Heart left ventricle (tissue), 16 donors: ENCODE measurements at regions not wholly inside any gene's neighbourhood (a gene's known extent, or its start where the extent isn't known, plus 50 kb on each side); places are given as distances from the start of the nearest gene placed in this dataset.

Experiments used
- ATAC-seq, 4 donors: fragments of 200-7000 bp; cut with Tn5 transposase; one replicate each; pipeline ENCODE4 v1.9.1; 2020 to 2022; ENCODE audit warnings: moderate library complexity in 4 of 4, mild to moderate bottlenecking in 3 of 4, moderate number of reproducible peaks in 1 of 4
- DNase-seq, 5 donors: peaks; one replicate each; pipeline ENCODE4 v3.0.0-alpha.2; 2020
- H3K27ac ChIP-seq, 12 donors: fragments of 200-600 bp; sonication (generic) in 4 of 12; one replicate each; pipeline versions ENCODE4 v1.5.0 to v1.8.0; 2016 to 2022; ENCODE audit warnings: mild to moderate bottlenecking in 2 of 12
- H3K27me3 ChIP-seq, 9 donors: fragments of 200-600 bp; sonication (generic) in 2 of 9; one replicate each; pipeline versions ENCODE4 v1.5.1 to v1.8.0; 2016 to 2022; ENCODE audit warnings: mild to moderate bottlenecking in 3 of 9
- H3K36me3 ChIP-seq, 9 donors: fragments of 200-600 bp; sonication (generic) in 2 of 9; one replicate each; pipeline versions ENCODE4 v1.5.0 to v1.8.0; 2018 to 2022; ENCODE audit warnings: mild to moderate bottlenecking in 2 of 9
- H3K4me1 ChIP-seq, 12 donors: fragments of 200-600 bp; sonication (generic) in 4 of 12; one replicate each; pipeline versions ENCODE4 v1.5.0 to v1.8.0; 2016 to 2022; ENCODE audit warnings: mild to moderate bottlenecking in 3 of 12
- H3K4me3 ChIP-seq, 12 donors: fragments of 200-600 bp; sonication (generic) in 4 of 12; one replicate each; pipeline versions ENCODE4 v1.5.0 to v1.8.0; 2017 to 2022; ENCODE audit warnings: mild to moderate bottlenecking in 9 of 12, moderate library complexity in 4 of 12
- H3K9me3 ChIP-seq, 12 donors: fragments of 200-600 bp; sonication (generic) in 4 of 12; one replicate each; pipeline versions ENCODE4 v1.5.0 to v1.8.0; 2016 to 2022; ENCODE audit warnings: mild to moderate bottlenecking in 1 of 12
- POLR2A ChIP-seq, 2 donors: fragments of 450-650 bp; IDR thresholded peaks; one replicate each; pipeline ENCODE4 v1.6.1; 2017; ENCODE audit warnings: antibody characterized with exemption in 2 of 2, mild to moderate bottlenecking in 2 of 2, moderate library complexity in 2 of 2
- WGBS, 4 donors: extraction: QIAGEN DNeasy Blood & Tissue Kit in 2 of 4; methylation state at CpG; one replicate each; pipeline versions ENCODE4 v1.1.5 to v1.1.7; 2013 to 2018; 5-methylcytosine and 5-hydroxymethylcytosine counted together
- intact Hi-C, 10 donors: fragments of 100-400 bp; cut with DNase I; formaldehyde crosslinking; loops; one replicate each; pipeline versions ENCODE4 v1.11.1 to v1.14.2; 2022
- TF ChIP-seq, protein P1 (sequence below), 12 donors: fragments of 200-600 bp; sonication (generic) in 4 of 12; IDR thresholded peaks; one replicate each; pipeline versions ENCODE4 v1.5.0 to v1.8.0; 2018 to 2022; ENCODE audit warnings: antibody characterized with exemption in 12 of 12, mild to moderate bottlenecking in 5 of 12
- donor health status: ischemic (EF 13 %, LVEDD 7.1; RV severe dilation, severe dysfunction).
- donor health status: healthy with polysubstance abuse.
- donor health status: DM: no; HTN: yes; CAD: no.
- donor health status: DM: no; HTN: no; CAD: no.
- donor health status: ischemic (EF 25% LVEDD 6.9; RV normal size, moderate dysfunction).
- donor health status: ischemic (EF 25% LVEDD 5.7; RV mildly dilated, moderate dysfunction).
- donor health status: healthy.
- donor health status: DM: yes; HTN: yes; CAD: no.
- donor health status: ischemic (EF 35%, LVEDD 5.7; RV mildly dilated, moderate dysfunction).
- donor health status: nonischemic (EF 11% LVEDD 7.7; RV severe dilation, severe dysfunction).
- donor health status: DM: yes; HTN: yes; CAD: no.
- donor health status: PGD.
- donor health status: ischemic (EF 29% LVEDD 5.4; RV normal size, mild dysfunction).
- donor health status: nonischemic (EF 23%, LVEDD 6.1; RV moderate dilation, normal function).

DNA sequence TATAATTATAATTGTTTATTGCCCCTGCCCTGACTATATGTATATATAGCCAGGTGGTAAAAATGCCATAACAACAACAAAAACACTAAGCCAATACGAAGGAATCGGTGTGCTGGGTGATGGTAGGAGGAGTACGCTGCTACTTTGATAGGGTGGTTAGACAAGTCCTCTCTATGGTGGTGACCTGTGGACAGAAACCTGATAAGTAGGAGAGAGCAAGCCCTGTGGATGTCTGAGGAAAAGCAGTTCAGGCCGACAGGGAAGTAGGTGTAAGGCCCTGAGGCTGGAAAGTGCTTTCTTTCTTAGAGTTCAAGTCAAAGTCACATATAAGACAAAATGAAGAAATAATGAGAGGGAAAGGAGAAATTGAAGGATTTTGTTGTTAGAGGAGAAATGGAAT lies 823.8 kb upstream of the CELF2 start:
- DNase-seq: no peak
- H3K4me1 ChIP-seq: no peaks in the 10 kb centered on the region
- intact Hi-C loops: no loop called here
- ATAC-seq: no peak
- H3K9me3 ChIP-seq: no peaks in the 10 kb centered on the region
- H3K27me3 ChIP-seq: no peaks in the 10 kb centered on the region
- 82 to 89% (median 85%) methylated on average over 4 of the region's 4 CpGs for WGBS, 4 donors
- TF ChIP-seq POLR2A (IDR thresholded peaks at IDR 0.05): no peak
- TF ChIP-seq, protein P1, sequence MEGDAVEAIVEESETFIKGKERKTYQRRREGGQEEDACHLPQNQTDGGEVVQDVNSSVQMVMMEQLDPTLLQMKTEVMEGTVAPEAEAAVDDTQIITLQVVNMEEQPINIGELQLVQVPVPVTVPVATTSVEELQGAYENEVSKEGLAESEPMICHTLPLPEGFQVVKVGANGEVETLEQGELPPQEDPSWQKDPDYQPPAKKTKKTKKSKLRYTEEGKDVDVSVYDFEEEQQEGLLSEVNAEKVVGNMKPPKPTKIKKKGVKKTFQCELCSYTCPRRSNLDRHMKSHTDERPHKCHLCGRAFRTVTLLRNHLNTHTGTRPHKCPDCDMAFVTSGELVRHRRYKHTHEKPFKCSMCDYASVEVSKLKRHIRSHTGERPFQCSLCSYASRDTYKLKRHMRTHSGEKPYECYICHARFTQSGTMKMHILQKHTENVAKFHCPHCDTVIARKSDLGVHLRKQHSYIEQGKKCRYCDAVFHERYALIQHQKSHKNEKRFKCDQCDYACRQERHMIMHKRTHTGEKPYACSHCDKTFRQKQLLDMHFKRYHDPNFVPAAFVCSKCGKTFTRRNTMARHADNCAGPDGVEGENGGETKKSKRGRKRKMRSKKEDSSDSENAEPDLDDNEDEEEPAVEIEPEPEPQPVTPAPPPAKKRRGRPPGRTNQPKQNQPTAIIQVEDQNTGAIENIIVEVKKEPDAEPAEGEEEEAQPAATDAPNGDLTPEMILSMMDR (IDR thresholded peaks at IDR 0.05): no peak
- H3K27ac ChIP-seq: no peak overlapping the region
- no peaks in the 10 kb centered on the region for H3K36me3 ChIP-seq
- no peak overlapping the region for H3K4me3 ChIP-seq

DNA sequence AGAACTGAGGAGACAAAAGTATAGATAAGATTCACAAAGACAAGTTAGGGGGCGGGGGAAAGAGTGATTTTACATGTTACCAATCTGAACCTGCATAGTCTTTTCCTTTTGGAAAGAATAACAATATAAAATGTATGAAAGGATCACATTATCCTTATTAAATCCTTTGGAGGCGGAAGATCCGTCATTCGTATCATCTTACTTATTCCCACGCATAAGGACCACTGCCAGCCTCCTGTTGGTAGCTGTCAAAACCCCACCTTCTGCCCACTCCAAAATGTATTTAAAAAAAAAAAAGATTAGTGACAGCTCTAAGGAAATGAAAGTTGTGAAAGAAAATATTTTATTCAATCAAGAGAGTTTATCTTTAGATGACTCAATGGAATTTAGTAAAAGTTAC lies 821.0 kb upstream of the CELF2 start:
- no peak overlapping the region for H3K4me3 ChIP-seq
- 90 to 93% (median 90%) methylated on average over 5 of the region's 5 CpGs for WGBS, 4 donors
- H3K27me3 ChIP-seq: no peaks in the 10 kb centered on the region
- no peaks in the 10 kb centered on the region for H3K4me1 ChIP-seq
- DNase-seq (no peak), ATAC-seq (no peak)
- intact Hi-C loops: no loop called here
- H3K36me3 ChIP-seq: no peaks in the 10 kb centered on the region
- TF ChIP-seq POLR2A (IDR thresholded peaks at IDR 0.05): no peak
- TF ChIP-seq, protein P1 (IDR thresholded peaks at IDR 0.05): no peak
- H3K9me3 ChIP-seq: no peaks in the 10 kb centered on the region
- H3K27ac ChIP-seq: no peak overlapping the region

DNA sequence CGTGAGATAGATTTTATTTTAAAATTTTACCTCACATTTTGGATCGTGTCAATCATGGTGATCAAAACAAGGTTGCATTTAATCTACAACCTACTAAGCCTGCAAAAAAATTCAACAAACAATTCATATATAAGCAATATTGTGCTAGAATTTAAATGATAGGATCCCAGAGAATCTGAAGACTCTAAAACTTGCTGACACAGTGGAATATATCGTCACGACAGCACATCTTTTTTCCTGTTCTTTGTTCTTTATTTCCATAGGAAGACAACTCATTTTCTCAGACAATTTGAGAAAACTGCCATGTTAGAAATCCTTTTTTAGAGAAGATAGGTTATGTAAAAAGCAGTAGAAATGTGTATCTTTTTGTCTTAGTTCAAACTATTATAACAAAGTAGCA lies 820.2 kb upstream of the CELF2 start:
- no peak overlapping the region for H3K27ac ChIP-seq
- no peak for DNase-seq
- no peak for ATAC-seq
- intact Hi-C loops: no loop called here
- H3K36me3 ChIP-seq: no peaks in the 10 kb centered on the region
- TF ChIP-seq POLR2A (IDR thresholded peaks at IDR 0.05): no peak
- TF ChIP-seq, protein P1 (IDR thresholded peaks at IDR 0.05): no peak
- H3K9me3 ChIP-seq: peaks cover 0 to 3% (median 0%) of the 10 kb centered on the region in 12 donors
- no peaks in the 10 kb centered on the region for H3K27me3 ChIP-seq
- WGBS, 4 donors: 76 to 88% (median 82%) methylated on average over 4 of the region's 4 CpGs
- no peak overlapping the region for H3K4me3 ChIP-seq
- H3K4me1 ChIP-seq: no peaks in the 10 kb centered on the region

DNA sequence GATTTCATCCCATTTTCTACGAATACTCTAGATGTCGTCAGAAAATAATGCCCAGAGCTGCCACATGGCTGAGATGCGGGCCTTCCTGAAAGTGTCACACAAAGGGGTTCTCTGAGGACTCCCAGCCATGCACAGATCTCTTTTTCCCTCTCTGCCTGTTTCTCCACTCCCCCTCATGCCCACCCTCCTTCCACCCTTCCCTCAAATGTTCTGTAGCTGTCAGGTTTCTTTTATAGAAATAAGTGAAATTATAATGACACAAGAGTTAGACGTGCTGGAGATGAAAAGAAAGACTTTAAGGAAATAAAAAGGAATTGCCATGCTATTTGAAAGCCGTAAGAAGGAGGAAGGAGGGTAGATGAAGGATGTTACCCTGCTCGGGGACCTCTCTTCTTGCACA lies 819.3 kb upstream of the CELF2 start:
- DNase-seq (no peak), ATAC-seq (no peak)
- 79 to 89% (median 84%) methylated on average over 6 of the region's 6 CpGs for WGBS, 4 donors
- Histone ChIP-seq H3K27me3 (no peaks in the 10 kb centered on the region), H3K36me3 (no peaks in the 10 kb centered on the region), H3K4me1 (no peaks in the 10 kb centered on the region), H3K27ac (no peak overlapping the region), H3K4me3 (no peak overlapping the region), H3K9me3 (peaks cover 0 to 12% (median 3%) of the 10 kb centered on the region in 12 donors)
- TF ChIP-seq, protein P1 (IDR thresholded peaks at IDR 0.05): no peak
- TF ChIP-seq POLR2A (IDR thresholded peaks at IDR 0.05): no peak
- intact Hi-C loops: no loop called here
